SK-N-SH (cell line): ENCODE measurements at regions not wholly inside any gene's neighbourhood (a gene's known extent, or its start where the extent isn't known, plus 50 kb on each side); places are given as distances from the start of the nearest gene placed in this dataset.

ENCODE experiments used
- CTCF ChIA-PET: fragments of 300-600, 350-600 bp; formaldehyde crosslinking; extraction: SDS; loops from one replicate; lab custom pipeline; 2021; lab: Yijun Ruan, JAX
- POLR2A ChIA-PET: fragments of 350-600 bp; sonication (Branson Sonifier 250); formaldehyde crosslinking; extraction: SDS; loops from one replicate; lab custom pipeline; 2020; ENCODE audit warnings: antibody characterized with exemption, inconsistent platforms; lab: Yijun Ruan, JAX
- DNase-seq: peaks from one replicate; pipeline ENCODE4 v3.0.0; 2012
- H2AFZ ChIP-seq: fragments of 200-600 bp; sonication (generic); 2 replicates; pipeline ENCODE4 v1.8.1; 2016; ENCODE audit warnings: antibody characterized with exemption, mild to moderate bottlenecking, low read depth
- H3F3A ChIP-seq: fragments of 200-600 bp; sonication (generic); replicated peaks from 2 replicates; pipeline ENCODE3; 2016; ENCODE audit warnings: antibody characterized with exemption, mild to moderate bottlenecking; ENCODE audit not compliant: insufficient read depth
- H3K27ac ChIP-seq, 2 experiments: fragments of 200-500 bp in 1 of 2; fragments of 200-600 bp in 1 of 2; sonication (Bioruptor generic) in 1 of 2; sonication (generic), shearing (Covaris generic) in 1 of 2; 2 replicates each; pipeline versions ENCODE4 v1.5.1 to v1.6.1; 2014 to 2016; ENCODE audit warnings: low read depth in 2 of 2, inconsistent platforms in 1 of 2, low read length in 1 of 2, mild to moderate bottlenecking in 1 of 2, mixed read lengths in 1 of 2
- H3K27me3 ChIP-seq: fragments of 200-600 bp; sonication (generic), shearing (Covaris generic); 2 replicates; pipeline ENCODE4 v1.6.1; 2016; ENCODE audit warnings: mixed run types; ENCODE audit not compliant: insufficient read depth
- H3K36me3 ChIP-seq, 2 experiments: fragments of 200-500 bp in 1 of 2; fragments of 200-600 bp in 1 of 2; sonication (Bioruptor generic) in 1 of 2; sonication (generic) in 1 of 2; replicated peaks in 1 of 2; 2 replicates each; pipeline versions ENCODE3 to v1.5.1; 2014 to 2016; ENCODE audit warnings: low read length in 1 of 2, mild to moderate bottlenecking in 1 of 2; ENCODE audit not compliant: insufficient read depth in 2 of 2, control insufficient read depth in 1 of 2
- H3K4me1 ChIP-seq, 2 experiments: fragments of 200-500 bp in 1 of 2; fragments of 200-600 bp in 1 of 2; sonication (Bioruptor generic) in 1 of 2; sonication (generic), shearing (Covaris generic) in 1 of 2; 2 replicates each; pipeline versions ENCODE4 v1.5.1 to v1.6.1; 2014 to 2016; ENCODE audit warnings: low read depth in 1 of 2, low read length in 1 of 2, mixed run types in 1 of 2; ENCODE audit not compliant: insufficient read depth in 2 of 2, control insufficient read depth in 1 of 2
- H3K4me2 ChIP-seq: fragments of 200-600 bp; sonication (generic), shearing (Covaris generic); 2 replicates; pipeline ENCODE4 v1.6.1; 2017; ENCODE audit warnings: mixed run types
- H3K4me3 ChIP-seq, 2 experiments: fragments of 200-500 bp in 1 of 2; fragments of 200-600 bp in 1 of 2; sonication (Bioruptor generic) in 1 of 2; sonication (generic), shearing (Covaris generic) in 1 of 2; 2 replicates each; pipeline versions ENCODE4 v1.5.1 to v1.8.1; 2014 to 2016; ENCODE audit warnings: low read depth in 2 of 2, inconsistent platforms in 1 of 2, low read length in 1 of 2, mild to moderate bottlenecking in 1 of 2, mixed read lengths in 1 of 2, moderate library complexity in 1 of 2
- H3K79me2 ChIP-seq: fragments of 200-600 bp; sonication (generic); 2 replicates; pipeline ENCODE4 v1.8.1; 2017; ENCODE audit warnings: mild to moderate bottlenecking; ENCODE audit not compliant: insufficient read depth
- H3K9ac ChIP-seq: fragments of 200-600 bp; sonication (generic); 2 replicates; pipeline ENCODE4 v1.6.1; 2017; ENCODE audit warnings: mixed run types
- H3K9me2 ChIP-seq: fragments of 200-600 bp; sonication (generic); 2 replicates; pipeline ENCODE4 v1.6.1; 2017; ENCODE audit warnings: mixed run types
- H3K9me3 ChIP-seq: fragments of 200-600 bp; sonication (generic); 2 replicates; pipeline ENCODE4 v1.6.1; 2017; ENCODE audit warnings: mixed run types, mild to moderate bottlenecking, moderate library complexity
- H4K20me1 ChIP-seq: fragments of 200-600 bp; sonication (generic); 2 replicates; pipeline ENCODE4 v1.6.1; 2017; ENCODE audit warnings: mild to moderate bottlenecking, mixed run types; ENCODE audit not compliant: insufficient read depth
- CTCF ChIP-seq: fragments of 200-600 bp; sonication (generic); IDR thresholded peaks from 2 replicates; pipeline ENCODE4 v1.6.1; 2017; ENCODE audit warnings: antibody characterized with exemption, mild to moderate bottlenecking, moderate library complexity
- ELF1 ChIP-seq: IDR thresholded peaks from 2 replicates; pipeline ENCODE4 v1.4.0; 2012
- EZH2phosphoT487 ChIP-seq: fragments of 200-600 bp; sonication (generic); IDR thresholded peaks from 2 replicates; pipeline ENCODE4 v1.6.1; 2017; ENCODE audit warnings: low read depth, mixed run types, mild to moderate bottlenecking, antibody characterized with exemption, moderate library complexity, borderline replicate concordance
- MEF2A ChIP-seq: IDR thresholded peaks from 2 replicates; pipeline ENCODE4 v1.4.0; 2012; ENCODE audit warnings: low read depth, borderline replicate concordance
- NRF1 ChIP-seq: IDR thresholded peaks from 2 replicates; pipeline ENCODE4 v1.6.1; 2012; ENCODE audit warnings: low read depth, mild to moderate bottlenecking, low read length
- PBX3 ChIP-seq: IDR thresholded peaks from 2 replicates; pipeline ENCODE4; 2012
- POLR2AphosphoS5 ChIP-seq: IDR thresholded peaks from 2 replicates; pipeline ENCODE4 v1.6.1; 2012; ENCODE audit warnings: low read depth, low read length
- REST ChIP-seq: IDR thresholded peaks from 2 replicates; pipeline ENCODE4 v1.6.1; 2012; ENCODE audit warnings: mild to moderate bottlenecking, low read depth, low read length, moderate library complexity
- RXRA ChIP-seq: IDR thresholded peaks from 2 replicates; pipeline ENCODE4 v1.4.0; 2012; ENCODE audit warnings: low read depth, mild to moderate bottlenecking, borderline replicate concordance
- TCF12 ChIP-seq: IDR thresholded peaks from 2 replicates; pipeline ENCODE4 v1.4.0; 2012
- TEAD4 ChIP-seq: IDR thresholded peaks from 2 replicates; pipeline ENCODE4 v1.4.0; 2012; ENCODE audit warnings: mild to moderate bottlenecking, borderline replicate concordance; ENCODE audit not compliant: insufficient read depth
- USF1 ChIP-seq: IDR thresholded peaks from 2 replicates; pipeline ENCODE4 v1.4.0; 2012; ENCODE audit warnings: low read depth, borderline replicate concordance
- YY1 ChIP-seq: IDR thresholded peaks from 2 replicates; pipeline ENCODE4 v1.4.0; 2012; ENCODE audit warnings: low read depth, mild to moderate bottlenecking
- WGBS: methylation state at CpG from one replicate; pipeline ENCODE4 v1.1.6; 2017; ENCODE audit warnings: low lambda C conversion rate; 5-methylcytosine and 5-hydroxymethylcytosine counted together

- POLR2A ChIA-PET: no interaction called here
Measured at GRCh38 chr1:82219841-82220240, 419.1 kb downstream of the ADGRL2 start.

DNA sequence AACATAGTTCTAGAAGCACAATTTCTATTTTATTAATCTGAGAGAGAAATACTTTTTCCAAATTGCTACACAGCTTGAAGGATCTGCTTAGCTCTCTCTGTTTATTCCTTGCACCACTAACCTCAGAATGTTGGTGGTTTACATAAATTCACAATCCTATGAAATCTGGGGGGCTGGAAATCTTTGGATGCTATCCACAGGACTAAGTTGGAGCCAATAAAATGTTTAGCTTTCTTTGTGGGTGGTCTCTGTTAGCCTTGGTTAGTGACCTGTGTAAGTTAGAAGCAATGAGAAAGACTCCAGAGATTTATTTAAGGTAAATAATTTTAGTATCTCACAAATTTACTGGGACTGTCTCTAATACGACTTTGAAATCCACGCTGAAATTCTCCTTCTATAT, 418.1 kb downstream of the ADGRL2 start:
- no peaks in the 10 kb centered on the region for H3K27me3 ChIP-seq
- no peaks in the 10 kb centered on the region for H3K4me1 ChIP-seq
- no peaks in the 10 kb centered on the region for H3F3A ChIP-seq
- POLR2A ChIA-PET: no interaction called here
- no peak for DNase-seq
- no peaks in the 10 kb centered on the region for H3K9me3 ChIP-seq
- no peak overlapping the region for H3K4me3 ChIP-seq
- WGBS: 93% methylated on average over 2 of the region's 2 CpGs
- H3K4me2 ChIP-seq: no peak overlapping the region
- no peaks in the 10 kb centered on the region for H3K36me3 ChIP-seq
- no peak overlapping the region for H3K27ac ChIP-seq
- H4K20me1 ChIP-seq: no peaks in the 10 kb centered on the region
- H2AFZ ChIP-seq: no peak overlapping the region
- H3K9ac ChIP-seq: no peak overlapping the region
- no peaks in the 10 kb centered on the region for H3K9me2 ChIP-seq
- CTCF ChIA-PET: no interaction called here
- H3K79me2 ChIP-seq: no peaks in the 10 kb centered on the region
- TF ChIP-seq REST (no peak), TCF12 (no peak), CTCF (no peak), ELF1 (no peak), USF1 (no peak)

More at GRCh38 chr1:82219841-82220240, 419.1 kb downstream of the ADGRL2 start:
- no peaks in the 10 kb centered on the region for H3K36me3 ChIP-seq
- H2AFZ ChIP-seq: no peak overlapping the region
- WGBS: 55% methylated on average over 3 of the region's 3 CpGs
- no peak for TF ChIP-seq ELF1
- no peak for TF ChIP-seq EZH2phosphoT487
- no peak for TF ChIP-seq POLR2AphosphoS5
- TF ChIP-seq TEAD4: no peak
- no peak for TF ChIP-seq RXRA
- TF ChIP-seq PBX3: no peak
- TF ChIP-seq YY1: no peak
- no peak for TF ChIP-seq MEF2A
- no peak for TF ChIP-seq NRF1
- TF ChIP-seq REST: no peak
- no peak overlapping the region for H3K4me2 ChIP-seq
- no peak overlapping the region for H3K9ac ChIP-seq
- no peak overlapping the region for H3K4me3 ChIP-seq
- no peak for DNase-seq
- H3F3A ChIP-seq: no peaks in the 10 kb centered on the region
- CTCF ChIA-PET: interaction anchor here (1.3 kb wide), 1 partner anchor 9 kb away, joined by 3 read pairs; no protein-coding TSS in a partner anchor
- no peaks in the 10 kb centered on the region for H3K79me2 ChIP-seq
- H3K27me3 ChIP-seq: no peaks in the 10 kb centered on the region
- no peaks in the 10 kb centered on the region for H3K9me2 ChIP-seq
- H4K20me1 ChIP-seq: no peaks in the 10 kb centered on the region
- H3K27ac ChIP-seq: no peak overlapping the region
- no peaks in the 10 kb centered on the region for H3K4me1 ChIP-seq
- H3K9me3 ChIP-seq: no peaks in the 10 kb centered on the region
